ENCODE measurements at regions not wholly inside any gene's neighbourhood (a gene's known extent, or its start where the extent isn't known, plus 50 kb on each side); places are given as distances from the start of the nearest gene placed in this dataset.

DNA sequence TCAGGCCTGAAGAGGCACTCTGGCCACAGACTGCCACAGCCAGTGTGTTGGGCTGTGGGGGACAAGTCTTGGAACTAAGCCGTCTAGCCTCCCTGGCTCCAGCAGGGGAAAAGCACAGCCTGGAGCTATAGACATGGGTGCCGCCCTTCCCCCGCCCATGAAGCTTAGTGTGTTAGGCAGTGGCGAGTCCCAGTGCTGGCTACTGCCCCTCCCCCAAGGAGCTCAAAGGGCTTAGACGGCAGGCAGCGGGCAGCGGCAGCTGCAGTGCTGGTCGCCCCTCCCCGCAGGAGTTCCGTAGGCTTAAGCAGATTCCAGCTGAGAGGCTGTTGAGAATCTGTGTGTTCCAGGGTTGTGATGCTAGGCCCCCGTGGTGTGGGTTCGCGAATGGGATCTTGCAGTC, 135.8 kb upstream of the RORA start:
- no peak for TF ChIP-seq CTCF (IDR thresholded peaks at IDR 0.05)
- TF ChIP-seq EP300 (IDR thresholded peaks at IDR 0.05; ENCODE audit: low read depth) = no peak
- TF ChIP-seq POLR2AphosphoS5 (IDR thresholded peaks at IDR 0.05) = no peak
